ENCODE measurements at regions not wholly inside any gene's neighbourhood (a gene's known extent, or its start where the extent isn't known, plus 50 kb on each side); places are given as distances from the start of the nearest gene placed in this dataset.
"Not testable (repeated sequence)": the region's sequence is repeated elsewhere in the genome, so short reads cannot be mapped to it uniquely, and the experiment has no call there.

DNA sequence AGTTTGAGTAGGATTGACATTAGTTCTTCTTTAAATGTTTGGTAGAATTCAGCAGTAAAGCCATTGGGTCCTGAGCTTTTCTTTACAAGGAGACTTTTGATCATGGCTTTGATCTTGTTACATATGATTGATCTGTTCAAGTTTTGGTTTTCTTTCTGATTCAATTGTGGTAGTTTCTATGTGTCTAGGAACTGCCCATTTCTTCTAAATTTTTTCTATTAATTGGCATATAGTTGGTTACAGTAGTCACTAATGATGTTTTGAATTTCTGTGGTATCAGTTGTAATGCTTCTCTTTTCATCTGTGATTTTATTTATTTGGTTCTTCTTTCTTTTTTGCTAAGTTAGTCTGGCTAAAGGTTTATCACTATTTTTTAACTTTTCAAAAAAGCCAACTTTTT is 73.3 kb upstream of the DLGAP1 start:
- intact Hi-C loops (cut with micrococcal nuclease) = no loop called here
- no peak overlapping the region for H2AFZ ChIP-seq (ENCODE audit: low read depth, low read length)
- in situ Hi-C loops (cut with MboI) = no loop called here
- H3K9me3 ChIP-seq (replicated peaks; ENCODE audit: control insufficient read depth, insufficient read depth, low read depth, low read length) = 0 out of 2 replicates have a peak, but pooled peaks cover 2% of the 10 kb centered on the region
- H3K27ac ChIP-seq (ENCODE audit: extremely low read depth, low read depth, low read length) = no peak overlapping the region
- no peaks in the 10 kb centered on the region for H3K27me3 ChIP-seq (ENCODE audit: control insufficient read depth in 2 of 2, insufficient read depth in 2 of 2, low read length in 2 of 2)
- no TSS peak for BruUV-seq (replicated peaks)
- ChIA-PET POLR2A (no interaction called here), CTCF (ENCODE audit: low intra/inter-chr PET ratio) (no interaction called here)
- no peaks in the 10 kb centered on the region for H3K36me3 ChIP-seq (ENCODE audit: control insufficient read depth, insufficient read depth, low read length)
- no peak overlapping the region for H3K4me2 ChIP-seq (ENCODE audit: insufficient read depth, low read length)
- no peak for TF ChIP-seq ZNF57 (CRISPR knock-in tag; IDR thresholded peaks at IDR 0.05)
- TF ChIP-seq RBFOX2 (IDR thresholded peaks at IDR 0.05; ENCODE audit: low read depth, low read length) = no peak
- no peak for FAIRE-seq
- H3K4me3 ChIP-seq = no peak overlapping the region
- no peaks in the 10 kb centered on the region for H3K9me1 ChIP-seq (ENCODE audit: control insufficient read depth, insufficient read depth, low read length)
- H3K79me2 ChIP-seq (ENCODE audit: control insufficient read depth, insufficient read depth, low read length) = no peaks in the 10 kb centered on the region
- no peaks in the 10 kb centered on the region for H3K4me1 ChIP-seq (replicated peaks in 1 of 2; ENCODE audit: control insufficient read depth in 2 of 2, insufficient read depth in 2 of 2, low read length in 2 of 2)
- no peak for DNase-seq (ENCODE audit: extremely low read depth in 1 of 4, low spot score in 3 of 4)
- H4K20me1 ChIP-seq (replicated peaks; ENCODE audit: control insufficient read depth, insufficient read depth, low read length) = no peaks in the 10 kb centered on the region
- no peak overlapping the region for H3K9ac ChIP-seq (ENCODE audit: insufficient read depth in 1 of 2, low read depth in 2 of 2, low read length in 2 of 2)
- ATAC-seq = no peak

DNA sequence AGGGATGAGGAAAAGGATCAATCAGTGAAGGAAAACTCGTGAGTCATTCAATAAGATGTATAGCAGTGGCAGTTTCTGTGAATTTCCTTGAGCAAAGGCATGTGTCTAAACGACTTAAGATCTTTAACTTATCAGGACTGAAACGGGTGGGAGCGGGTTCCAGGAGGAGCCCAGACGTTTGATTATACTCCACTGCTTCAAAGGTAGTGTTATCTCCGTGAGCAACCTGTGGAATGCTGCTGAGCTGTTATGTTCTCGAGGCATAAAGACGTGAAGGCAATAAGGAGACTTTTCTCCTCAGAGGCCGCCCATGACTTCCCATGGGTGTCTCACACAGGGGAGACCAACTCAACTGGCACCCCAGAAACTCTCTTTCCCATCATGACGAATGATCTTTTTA is 72.7 kb upstream of the DLGAP1 start:
- H3K36me3 ChIP-seq (ENCODE audit: control insufficient read depth, insufficient read depth, low read length); H3K9me1 ChIP-seq (ENCODE audit: control insufficient read depth, insufficient read depth, low read length); H3K27ac ChIP-seq (ENCODE audit: extremely low read depth, low read depth, low read length); H3K79me2 ChIP-seq (ENCODE audit: control insufficient read depth, insufficient read depth, low read length); H3K9ac ChIP-seq (ENCODE audit: insufficient read depth in 1 of 2, low read depth in 2 of 2, low read length in 2 of 2); H3K9me3 ChIP-seq (replicated peaks; ENCODE audit: control insufficient read depth, insufficient read depth, low read depth, low read length); POLR2A ChIA-PET; H3K27me3 ChIP-seq (ENCODE audit: control insufficient read depth in 2 of 2, insufficient read depth in 2 of 2, low read length in 2 of 2); H4K20me1 ChIP-seq (replicated peaks; ENCODE audit: control insufficient read depth, insufficient read depth, low read length); H2AFZ ChIP-seq (ENCODE audit: low read depth, low read length); H3K4me3 ChIP-seq; in situ Hi-C loops (cut with MboI); H3K4me1 ChIP-seq (replicated peaks in 1 of 2; ENCODE audit: control insufficient read depth in 2 of 2, insufficient read depth in 2 of 2, low read length in 2 of 2); intact Hi-C loops (cut with micrococcal nuclease); FAIRE-seq; CTCF ChIA-PET (ENCODE audit: low intra/inter-chr PET ratio); H3K4me2 ChIP-seq (ENCODE audit: insufficient read depth, low read length); DNase-seq (ENCODE audit: extremely low read depth in 1 of 4, low spot score in 3 of 4); BruUV-seq (replicated peaks); ATAC-seq: not testable (repeated sequence)
- 0% methylated on average over 10 of the region's 10 CpGs for WGBS (ENCODE audit: insufficient coverage, low coverage, missing lambda C conversion rate)
